ENCODE measurements at regions not wholly inside any gene's neighbourhood (a gene's known extent, or its start where the extent isn't known, plus 50 kb on each side); places are given as distances from the start of the nearest gene placed in this dataset.

DNA sequence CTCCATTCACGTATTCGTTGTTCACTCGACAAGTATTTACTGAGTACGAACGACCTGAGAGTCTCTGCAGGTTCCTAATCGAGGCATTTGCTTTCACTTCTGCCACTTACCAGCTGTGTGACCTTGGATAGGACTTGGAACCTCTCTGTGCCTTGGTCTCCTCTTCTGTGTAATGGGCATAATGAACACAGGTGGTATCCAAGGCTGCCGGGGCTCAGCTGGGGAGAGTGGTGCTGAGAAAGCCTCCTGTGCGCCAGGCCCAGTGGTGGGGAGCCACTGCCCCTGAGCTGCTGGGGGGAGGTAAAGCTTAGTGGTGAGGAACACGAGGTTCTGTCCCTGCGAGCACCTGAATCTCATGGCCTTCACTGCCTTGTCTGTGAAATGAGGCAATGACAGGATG is 150.7 kb downstream of the IRF8 start:
- no peak for TF ChIP-seq EZH2 (IDR thresholded peaks at IDR 0.05; ENCODE audit: low read length)
- TF ChIP-seq, protein P1, sequence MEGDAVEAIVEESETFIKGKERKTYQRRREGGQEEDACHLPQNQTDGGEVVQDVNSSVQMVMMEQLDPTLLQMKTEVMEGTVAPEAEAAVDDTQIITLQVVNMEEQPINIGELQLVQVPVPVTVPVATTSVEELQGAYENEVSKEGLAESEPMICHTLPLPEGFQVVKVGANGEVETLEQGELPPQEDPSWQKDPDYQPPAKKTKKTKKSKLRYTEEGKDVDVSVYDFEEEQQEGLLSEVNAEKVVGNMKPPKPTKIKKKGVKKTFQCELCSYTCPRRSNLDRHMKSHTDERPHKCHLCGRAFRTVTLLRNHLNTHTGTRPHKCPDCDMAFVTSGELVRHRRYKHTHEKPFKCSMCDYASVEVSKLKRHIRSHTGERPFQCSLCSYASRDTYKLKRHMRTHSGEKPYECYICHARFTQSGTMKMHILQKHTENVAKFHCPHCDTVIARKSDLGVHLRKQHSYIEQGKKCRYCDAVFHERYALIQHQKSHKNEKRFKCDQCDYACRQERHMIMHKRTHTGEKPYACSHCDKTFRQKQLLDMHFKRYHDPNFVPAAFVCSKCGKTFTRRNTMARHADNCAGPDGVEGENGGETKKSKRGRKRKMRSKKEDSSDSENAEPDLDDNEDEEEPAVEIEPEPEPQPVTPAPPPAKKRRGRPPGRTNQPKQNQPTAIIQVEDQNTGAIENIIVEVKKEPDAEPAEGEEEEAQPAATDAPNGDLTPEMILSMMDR (optimal IDR thresholded peaks at IDR 0.05 in 1 of 3, IDR thresholded peaks at IDR 0.05 in 1 of 3, conservative IDR thresholded peaks at IDR 0.05 in 1 of 3; ENCODE audit: extremely low read depth in 1 of 3, insufficient read depth in 2 of 3, low read length in 3 of 3), result no peak
- Histone ChIP-seq H3K9ac (ENCODE audit: control insufficient read depth, extremely low read depth, insufficient read depth, low read length) (no peak overlapping the region), H3K4me2 (ENCODE audit: control insufficient read depth, extremely low read depth, insufficient read depth, low read depth, low read length) (no peak overlapping the region), H3K4me3 (ENCODE audit: control insufficient read depth in 2 of 3, extremely low read depth in 1 of 3, insufficient read depth in 2 of 3, low read depth in 1 of 3, low read length in 3 of 3) (no peak overlapping the region), H3K9me3 (ENCODE audit: control insufficient read depth, low read depth, low read length) (no peaks in the 10 kb centered on the region), H3K27ac (ENCODE audit: control insufficient read depth, insufficient read depth, low read length) (no peak overlapping the region), H3K4me1 (ENCODE audit: control insufficient read depth, extremely low read depth, insufficient read depth, low read length) (no peaks in the 10 kb centered on the region), H3K27me3 (ENCODE audit: control insufficient read depth, extremely low read depth, insufficient read depth, low read length) (peaks cover 26% of the 10 kb centered on the region), H2AFZ (ENCODE audit: control insufficient read depth, low read length) (no peak overlapping the region), H3K36me3 (ENCODE audit: control insufficient read depth in 2 of 2, extremely low read depth in 1 of 2, insufficient read depth in 2 of 2, low read length in 2 of 2) (no peaks in the 10 kb centered on the region), H3K9me1 (ENCODE audit: control insufficient read depth, extremely low read depth, insufficient read depth, low read length) (no peaks in the 10 kb centered on the region), H3K79me2 (ENCODE audit: control insufficient read depth, insufficient read depth, low read length) (no peaks in the 10 kb centered on the region), H4K20me1 (ENCODE audit: control insufficient read depth, extremely low read depth, insufficient read depth, low read length) (no peaks in the 10 kb centered on the region)
- DNase-seq (ENCODE audit: low read depth, low spot score), result no peak
- FAIRE-seq, result no peak
- dilution Hi-C loops (cut with MboI; ENCODE audit: extremely low pct_ligation_motif_present, low sequenced_read_pairs), result no loop called here

DNA sequence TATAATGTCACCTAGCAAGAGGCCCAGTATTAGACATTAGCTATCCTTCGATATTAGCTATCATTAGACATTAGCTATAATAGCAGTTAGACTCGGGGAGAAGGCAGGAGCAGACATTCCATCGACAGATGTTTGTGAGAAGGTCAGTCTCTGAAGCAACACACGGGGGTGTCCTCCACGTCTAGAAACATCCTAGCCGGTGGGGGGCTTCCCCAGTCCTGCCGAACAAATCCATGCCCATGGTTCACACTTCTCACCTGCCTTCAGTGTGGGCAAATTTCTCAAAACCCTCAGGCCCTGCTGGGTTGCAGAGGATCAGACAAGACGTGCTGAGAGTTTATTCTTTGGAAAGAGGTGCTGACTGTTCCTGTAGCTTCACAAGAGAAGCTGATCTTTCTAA is 151.1 kb downstream of the IRF8 start:
- TF ChIP-seq, protein P1 (optimal IDR thresholded peaks at IDR 0.05 in 1 of 3, IDR thresholded peaks at IDR 0.05 in 1 of 3, conservative IDR thresholded peaks at IDR 0.05 in 1 of 3; ENCODE audit: extremely low read depth in 1 of 3, insufficient read depth in 2 of 3, low read length in 3 of 3), result no peak
- no peak for TF ChIP-seq EZH2 (IDR thresholded peaks at IDR 0.05; ENCODE audit: low read length)
- H3K27me3 ChIP-seq (ENCODE audit: control insufficient read depth, extremely low read depth, insufficient read depth, low read length), result peaks cover 26% of the 10 kb centered on the region
- no peak overlapping the region for H3K4me2 ChIP-seq (ENCODE audit: control insufficient read depth, extremely low read depth, insufficient read depth, low read depth, low read length)
- H3K9me3 ChIP-seq (ENCODE audit: control insufficient read depth, low read depth, low read length), result no peaks in the 10 kb centered on the region
- H3K4me1 ChIP-seq (ENCODE audit: control insufficient read depth, extremely low read depth, insufficient read depth, low read length), result no peaks in the 10 kb centered on the region
- H2AFZ ChIP-seq (ENCODE audit: control insufficient read depth, low read length), result no peak overlapping the region
- no peaks in the 10 kb centered on the region for H3K9me1 ChIP-seq (ENCODE audit: control insufficient read depth, extremely low read depth, insufficient read depth, low read length)
- H3K36me3 ChIP-seq (ENCODE audit: control insufficient read depth in 2 of 2, extremely low read depth in 1 of 2, insufficient read depth in 2 of 2, low read length in 2 of 2), result no peaks in the 10 kb centered on the region
- H3K79me2 ChIP-seq (ENCODE audit: control insufficient read depth, insufficient read depth, low read length), result no peaks in the 10 kb centered on the region
- H3K27ac ChIP-seq (ENCODE audit: control insufficient read depth, insufficient read depth, low read length), result no peak overlapping the region
- DNase-seq (ENCODE audit: low read depth, low spot score) (no peak), FAIRE-seq (no peak)
- no peaks in the 10 kb centered on the region for H4K20me1 ChIP-seq (ENCODE audit: control insufficient read depth, extremely low read depth, insufficient read depth, low read length)
- no peak overlapping the region for H3K9ac ChIP-seq (ENCODE audit: control insufficient read depth, extremely low read depth, insufficient read depth, low read length)
- dilution Hi-C loops (cut with MboI; ENCODE audit: extremely low pct_ligation_motif_present, low sequenced_read_pairs), result no loop called here
- H3K4me3 ChIP-seq (ENCODE audit: control insufficient read depth in 2 of 3, extremely low read depth in 1 of 3, insufficient read depth in 2 of 3, low read depth in 1 of 3, low read length in 3 of 3), result no peak overlapping the region

Data from keratinocyte (primary cell).